ENCODE measurements at regions not wholly inside any gene's neighbourhood (a gene's known extent, or its start where the extent isn't known, plus 50 kb on each side); places are given as distances from the start of the nearest gene placed in this dataset.

GRCh38 chr7:45255187-45255586, 97.6 kb downstream of the RAMP3 start:
- no peaks in the 10 kb centered on the region for H3K9me3 ChIP-seq
- no peaks in the 10 kb centered on the region for H3K36me3 ChIP-seq
- no peak for DNase-seq
- peaks cover 0 to 20% (median 0%) of the 10 kb centered on the region in 4 donors for H3K27me3 ChIP-seq
- H3K4me3 ChIP-seq, result no peak overlapping the region
- TF ChIP-seq POLR2A (IDR thresholded peaks at IDR 0.05), result no peak
- TF ChIP-seq CTCF (IDR thresholded peaks at IDR 0.05), result no peak
- WGBS, 2 donors, result 81 to 91% methylated on average over 4 to 7 of the region's 7 CpGs
- H3K4me1 ChIP-seq, result peaks cover 0 to 4% (median 0%) of the 10 kb centered on the region in 3 donors
- intact Hi-C loops (cut with DNase I), result no loop called here
- no peak overlapping the region for H3K27ac ChIP-seq

- intact Hi-C loops (cut with DNase I), result no loop called here
- WGBS, 2 donors, result 75% methylated on average over 6 to 8 of the region's 8 CpGs
- TF ChIP-seq CTCF (IDR thresholded peaks at IDR 0.05) (no peak), POLR2A (IDR thresholded peaks at IDR 0.05) (no peak)
- H3K9me3 ChIP-seq, result no peaks in the 10 kb centered on the region
- no peak overlapping the region for H3K4me3 ChIP-seq
- H3K27ac ChIP-seq, result no peak overlapping the region
- H3K36me3 ChIP-seq, result no peaks in the 10 kb centered on the region
- H3K27me3 ChIP-seq, result peaks cover 0 to 17% (median 0%) of the 10 kb centered on the region in 4 donors
- H3K4me1 ChIP-seq, result peaks cover 0 to 4% (median 0%) of the 10 kb centered on the region in 3 donors
- no peak for DNase-seq
Measured at GRCh38 chr7:45256309-45256708, 98.7 kb downstream of the RAMP3 start.

GRCh38 chr7:45256775-45257174, 99.2 kb downstream of the RAMP3 start:
- TF ChIP-seq CTCF (IDR thresholded peaks at IDR 0.05), result no peak
- no peak for TF ChIP-seq POLR2A (IDR thresholded peaks at IDR 0.05)
- DNase-seq, result no peak
- intact Hi-C loops (cut with DNase I), result no loop called here

GRCh38 chr7:45257284-45257683, 99.7 kb downstream of the RAMP3 start:
- peaks cover 0 to 17% (median 0%) of the 10 kb centered on the region in 4 donors for H3K27me3 ChIP-seq
- H3K27ac ChIP-seq, result no peak overlapping the region
- no peaks in the 10 kb centered on the region for H3K9me3 ChIP-seq
- no peaks in the 10 kb centered on the region for H3K36me3 ChIP-seq
- no peak overlapping the region for H3K4me3 ChIP-seq
- TF ChIP-seq CTCF (IDR thresholded peaks at IDR 0.05) (no peak), POLR2A (IDR thresholded peaks at IDR 0.05) (no peak)
- intact Hi-C loops (cut with DNase I), result no loop called here
- H3K4me1 ChIP-seq, result peaks cover 0 to 4% (median 0%) of the 10 kb centered on the region in 3 donors
- DNase-seq, result no peak

More at GRCh38 chr7:45256775-45257174, 99.2 kb downstream of the RAMP3 start:
- Histone ChIP-seq H3K4me3 (no peak overlapping the region), H3K4me1 (peaks cover 0 to 4% (median 0%) of the 10 kb centered on the region in 3 donors), H3K9me3 (no peaks in the 10 kb centered on the region), H3K36me3 (no peaks in the 10 kb centered on the region), H3K27ac (no peak overlapping the region), H3K27me3 (peaks cover 0 to 17% (median 0%) of the 10 kb centered on the region in 4 donors)
- 100% methylated on average over 2 of the region's 2 CpGs; no CpG with 5 or more reads in 1 of the 2 donors for WGBS, 2 donors

GRCh38 chr7:45258533-45259226, 101.1 kb downstream of the RAMP3 start:
- Histone ChIP-seq H3K36me3 (no peaks in the 10 kb centered on the region), H3K9me3 (no peaks in the 10 kb centered on the region), H3K27me3 (peaks cover 0 to 17% (median 0%) of the 10 kb centered on the region in 4 donors), H3K27ac (no peak overlapping the region), H3K4me1 (peaks cover 0 to 4% (median 0%) of the 10 kb centered on the region in 3 donors), H3K4me3 (no peak overlapping the region)
- WGBS, 2 donors, result 38 to 42% methylated on average over 4 of the region's 5 CpGs
- intact Hi-C loops (cut with DNase I), result no loop called here
- TF ChIP-seq CTCF (IDR thresholded peaks at IDR 0.05) (no peak), POLR2A (IDR thresholded peaks at IDR 0.05) (no peak)
- DNase-seq, result no peak

All from esophagus squamous epithelium (tissue), 5 donors.